HuH-7.5 (cell line): ENCODE measurements at regions not wholly inside any gene's neighbourhood (a gene's known extent, or its start where the extent isn't known, plus 50 kb on each side); places are given as distances from the start of the nearest gene placed in this dataset.
"Not testable (repeated sequence)": the region's sequence is repeated elsewhere in the genome, so short reads cannot be mapped to it uniquely, and the experiment has no call there.

Experiments
- DNase-seq: peaks from one replicate; pipeline ENCODE4 v3.0.0; 2011; ENCODE audit warnings: low spot score

- DNase-seq: no peak
These were observed 712.3 kb downstream of the METTL15 start for GRCh38 chr11:28820296-28820989.

GRCh38 chr11:28819741-28820140 lies 711.6 kb downstream of the METTL15 start:
- no peak for DNase-seq

- DNase-seq: no peak
These were observed 706.9 kb downstream of the METTL15 start for GRCh38 chr11:28815110-28815509.

- DNase-seq: no peak
These were observed 700.6 kb downstream of the METTL15 start for GRCh38 chr11:28808771-28809170.

GRCh38 chr11:28799316-28799715 lies 691.1 kb downstream of the METTL15 start:
- DNase-seq: no peak

- DNase-seq: no peak
These were observed 690.1 kb downstream of the METTL15 start for GRCh38 chr11:28798286-28798685.

- DNase-seq: no peak
These were observed 689.3 kb downstream of the METTL15 start for GRCh38 chr11:28797536-28797935.

GRCh38 chr11:28794405-28794804 lies 686.2 kb downstream of the METTL15 start:
- DNase-seq: no peak

- no peak for DNase-seq
These were observed 685.1 kb downstream of the METTL15 start for GRCh38 chr11:28793282-28793738.

- DNase-seq: no peak
These were observed 684.7 kb downstream of the METTL15 start for GRCh38 chr11:28792856-28793255.

- DNase-seq: not testable (repeated sequence)
These were observed 679.7 kb downstream of the METTL15 start for GRCh38 chr11:28787897-28788296.

- no peak for DNase-seq
These were observed 668.9 kb downstream of the METTL15 start for GRCh38 chr11:28777126-28777525.

GRCh38 chr11:28773606-28774005 lies 665.4 kb downstream of the METTL15 start:
- no peak for DNase-seq

- DNase-seq: no peak
These were observed 662.6 kb downstream of the METTL15 start for GRCh38 chr11:28770806-28771205.

- DNase-seq: no peak
These were observed 659.4 kb downstream of the METTL15 start for GRCh38 chr11:28767574-28767973.

- no peak for DNase-seq
These were observed 655.7 kb downstream of the METTL15 start for GRCh38 chr11:28763876-28764275.

GRCh38 chr11:28763151-28763550 lies 655.0 kb downstream of the METTL15 start:
- DNase-seq: no peak

- DNase-seq: no peak
These were observed 652.6 kb downstream of the METTL15 start for GRCh38 chr11:28760676-28761390.

- DNase-seq: no peak
These were observed 651.1 kb downstream of the METTL15 start for GRCh38 chr11:28759311-28759710.

- no peak for DNase-seq
These were observed 649.7 kb downstream of the METTL15 start for GRCh38 chr11:28757725-28758515.

GRCh38 chr11:28756977-28757376 lies 648.8 kb downstream of the METTL15 start:
- no peak for DNase-seq

- no peak for DNase-seq
These were observed 634.9 kb downstream of the METTL15 start for GRCh38 chr11:28743061-28743550.
